A204.1 (cell line): ENCODE measurements at regions not wholly inside any gene's neighbourhood (a gene's known extent, or its start where the extent isn't known, plus 50 kb on each side); places are given as distances from the start of the nearest gene placed in this dataset.
"Not testable (repeated sequence)": the region's sequence is repeated elsewhere in the genome, so short reads cannot be mapped to it uniquely, and the experiment has no call there.

Source experiments
- FAIRE-seq: peaks from 2 replicates; lab custom pipeline; 2012; peaks lifted over from hg19 to GRCh38; lab: Jason Lieb, UNC

- FAIRE-seq, result no peak
These were observed 55.3 kb upstream of the NOL4 start for GRCh38 chr18:34280000-34280399.

GRCh38 chr18:34280653-34281052 lies 55.9 kb upstream of the NOL4 start:
- no peak for FAIRE-seq

- no peak for FAIRE-seq
These were observed 56.6 kb upstream of the NOL4 start for GRCh38 chr18:34281290-34281689.

DNA sequence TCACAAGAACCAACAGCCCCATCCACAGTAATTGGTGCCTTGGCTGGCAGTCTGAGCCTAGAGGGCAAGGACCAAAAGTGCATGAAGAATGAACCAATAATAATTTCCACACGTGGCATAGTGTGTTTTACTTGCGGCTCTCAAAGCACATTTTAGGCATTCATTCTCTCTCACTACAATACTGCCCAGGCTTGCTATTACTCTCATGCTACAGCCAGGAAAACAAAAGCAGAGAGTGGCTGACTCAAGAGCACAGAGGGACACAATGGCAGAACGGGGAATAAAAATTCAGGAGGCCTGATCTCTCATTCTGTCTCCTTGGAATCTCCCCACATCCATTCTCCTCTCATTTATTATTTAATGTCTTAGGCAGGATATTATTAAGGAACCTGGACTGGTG lies 57.0 kb upstream of the NOL4 start:
- no peak for FAIRE-seq

GRCh38 chr18:34283506-34283905 lies 58.8 kb upstream of the NOL4 start:
- no peak for FAIRE-seq

DNA sequence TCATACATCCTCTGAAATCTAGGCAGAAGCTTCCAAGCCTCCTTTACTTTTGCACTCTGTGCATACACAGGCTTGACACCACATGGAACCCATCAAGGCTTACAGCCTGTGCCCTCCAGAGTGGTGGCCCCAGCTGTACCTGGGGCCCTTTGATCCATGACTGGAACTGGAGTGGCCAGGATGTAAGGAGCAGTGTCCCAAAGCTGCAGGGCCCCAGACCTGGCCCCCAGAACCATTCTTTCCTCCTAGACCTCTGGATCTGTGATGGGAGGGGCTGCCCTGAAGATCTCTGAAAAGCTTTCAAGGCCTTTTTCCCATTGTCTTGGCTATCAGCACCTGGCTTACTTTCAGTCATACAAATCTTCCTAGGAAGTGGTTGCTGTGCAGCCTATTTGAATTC lies 63.1 kb upstream of the NOL4 start:
- FAIRE-seq, result no peak

DNA sequence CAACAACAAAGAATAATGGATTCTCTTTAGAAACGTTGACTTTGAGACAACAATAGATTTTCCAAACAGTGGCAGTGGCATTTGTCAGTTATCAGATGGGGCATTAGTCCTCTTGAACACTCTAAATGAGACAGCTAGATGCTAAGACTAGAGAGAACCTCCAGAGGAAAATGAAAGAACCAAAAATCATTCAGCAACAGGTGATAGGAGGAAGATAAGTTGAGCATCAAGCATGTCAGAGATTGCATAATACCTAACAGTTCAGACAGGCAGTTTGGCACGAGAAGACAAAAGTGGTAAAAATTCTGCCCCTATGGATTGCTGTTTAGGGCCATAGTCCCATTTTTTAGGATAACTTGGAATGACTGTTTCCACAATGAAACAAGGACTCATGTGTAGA lies 67.9 kb upstream of the NOL4 start:
- FAIRE-seq, result no peak

- no peak for FAIRE-seq
These were observed 72.6 kb upstream of the NOL4 start for GRCh38 chr18:34297287-34297686.

- FAIRE-seq, result no peak
These were observed 75.1 kb upstream of the NOL4 start for GRCh38 chr18:34299828-34300227.

GRCh38 chr18:34311468-34311867 lies 86.8 kb upstream of the NOL4 start:
- no peak for FAIRE-seq

DNA sequence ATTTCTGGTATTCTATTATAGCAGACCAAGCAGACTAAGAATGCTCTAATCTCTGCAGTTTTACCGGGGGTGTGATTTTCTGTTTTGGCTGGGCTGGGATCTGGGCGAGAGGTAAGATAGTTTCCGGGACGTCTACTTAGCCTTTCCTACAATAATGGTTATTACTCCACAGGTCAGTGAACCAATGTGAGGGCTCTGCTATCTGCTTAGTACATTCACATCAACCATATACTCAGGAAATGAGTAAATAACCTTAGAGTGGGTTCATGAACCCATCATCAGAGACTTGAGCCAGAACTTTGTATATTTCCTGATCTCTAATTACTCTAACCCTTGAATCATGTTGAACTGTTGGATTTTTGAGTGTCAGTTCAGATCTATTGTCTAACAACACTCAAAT lies 90.1 kb upstream of the NOL4 start:
- FAIRE-seq, result no peak

DNA sequence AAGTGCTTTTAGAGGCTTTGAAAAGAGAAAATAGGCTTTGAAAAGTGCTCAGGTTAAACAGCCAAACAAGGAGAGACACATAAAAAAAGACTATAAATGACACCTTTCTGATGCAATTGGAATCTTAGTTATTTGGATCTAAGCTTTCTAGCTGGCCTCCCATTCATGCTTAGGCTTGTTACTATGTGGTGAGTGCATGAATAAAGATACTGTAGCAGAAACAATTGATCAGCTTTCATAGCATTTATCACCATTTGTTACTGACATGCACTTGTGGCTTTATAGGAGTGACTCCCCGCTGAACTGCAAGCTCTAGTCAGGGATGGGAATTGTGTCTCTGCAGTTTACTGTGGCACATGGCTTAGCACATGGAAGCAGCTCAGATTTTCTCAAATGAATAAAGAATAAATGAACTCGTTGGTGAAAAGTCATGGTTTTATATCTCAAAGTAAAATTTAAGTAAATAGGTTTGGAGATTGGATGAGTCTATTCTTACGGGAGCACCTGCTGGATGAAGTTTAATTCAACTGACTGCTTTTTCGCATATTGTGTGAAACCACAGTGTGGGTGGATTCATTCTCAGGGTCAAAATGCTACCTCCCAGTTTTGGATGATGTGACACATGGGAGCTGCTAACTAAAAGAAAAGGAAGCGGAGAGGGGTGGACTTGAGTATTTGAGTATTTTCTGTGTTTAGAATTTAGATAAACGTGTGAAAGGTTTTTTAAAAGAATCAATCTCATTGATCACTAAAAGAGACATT lies 91.1 kb upstream of the NOL4 start:
- no peak for FAIRE-seq

DNA sequence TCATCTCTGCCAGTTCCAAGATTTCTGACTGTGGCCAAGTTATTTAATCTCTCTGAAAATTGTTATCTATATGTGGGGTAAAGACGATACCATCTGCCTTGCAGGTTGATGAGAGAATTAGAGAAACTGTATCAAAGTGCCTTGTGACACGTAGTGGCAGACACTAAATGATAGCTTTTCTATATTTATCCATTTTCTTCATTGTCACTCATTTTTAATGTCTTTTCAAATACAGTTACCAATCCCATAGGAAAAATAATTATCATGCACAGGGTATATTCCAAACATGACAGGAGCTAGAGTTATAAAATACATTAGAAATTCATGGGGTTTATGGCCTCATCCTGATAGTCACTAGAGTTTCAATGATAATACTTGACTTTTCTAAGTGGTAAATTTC lies 95.6 kb upstream of the NOL4 start:
- no peak for FAIRE-seq

GRCh38 chr18:34321066-34321465 lies 96.4 kb upstream of the NOL4 start:
- no peak for FAIRE-seq

- peak; percentile 90 for FAIRE-seq
These were observed 97.9 kb upstream of the NOL4 start for GRCh38 chr18:34322365-34323289.

GRCh38 chr18:34329840-34330239 lies 105.1 kb upstream of the NOL4 start:
- FAIRE-seq, result no peak

GRCh38 chr18:34330308-34330707 lies 105.6 kb upstream of the NOL4 start:
- no peak for FAIRE-seq

- FAIRE-seq, result not testable (repeated sequence)
These were observed 106.2 kb upstream of the NOL4 start for GRCh38 chr18:34330907-34331306.

- FAIRE-seq, result not testable (repeated sequence)
These were observed 106.6 kb upstream of the NOL4 start for GRCh38 chr18:34331343-34331742.

DNA sequence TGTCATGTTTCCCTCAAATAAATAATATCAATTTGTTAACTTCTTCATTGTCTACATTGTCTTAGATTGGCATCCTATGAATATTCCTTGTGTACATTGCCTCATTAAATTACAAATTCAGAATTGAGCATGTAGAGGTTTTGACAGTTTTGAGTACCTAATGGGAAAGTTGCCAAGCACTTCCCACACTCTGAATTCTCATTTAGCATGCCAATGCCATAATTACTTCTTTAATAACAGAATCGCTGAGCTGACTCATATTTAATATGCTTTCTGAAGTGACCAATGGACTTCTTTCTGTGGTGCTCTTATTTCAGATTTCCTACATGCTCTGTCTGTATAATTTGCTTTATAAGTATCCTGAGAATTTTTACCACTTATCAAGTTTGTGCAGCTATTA lies 114.4 kb upstream of the NOL4 start:
- no peak for FAIRE-seq

DNA sequence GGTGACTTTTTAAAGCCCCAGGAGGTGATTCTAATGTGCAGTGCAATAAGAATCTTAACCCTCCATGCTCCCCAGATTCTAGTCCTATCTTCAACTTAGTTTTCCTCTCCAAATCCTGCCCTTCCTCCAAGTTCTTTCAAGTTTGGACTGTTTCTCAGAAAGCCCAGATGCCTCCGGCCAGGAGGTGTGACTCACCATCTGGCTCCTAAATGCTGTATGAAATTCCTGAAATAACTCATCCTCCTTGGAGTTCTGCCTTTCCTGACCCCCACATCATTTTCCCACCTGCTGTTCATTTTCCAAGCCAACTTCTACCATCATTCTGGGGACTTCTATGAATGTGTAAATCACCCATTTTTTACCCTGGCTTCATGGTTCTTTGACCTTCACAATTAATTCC lies 118.2 kb upstream of the NOL4 start:
- no peak for FAIRE-seq

DNA sequence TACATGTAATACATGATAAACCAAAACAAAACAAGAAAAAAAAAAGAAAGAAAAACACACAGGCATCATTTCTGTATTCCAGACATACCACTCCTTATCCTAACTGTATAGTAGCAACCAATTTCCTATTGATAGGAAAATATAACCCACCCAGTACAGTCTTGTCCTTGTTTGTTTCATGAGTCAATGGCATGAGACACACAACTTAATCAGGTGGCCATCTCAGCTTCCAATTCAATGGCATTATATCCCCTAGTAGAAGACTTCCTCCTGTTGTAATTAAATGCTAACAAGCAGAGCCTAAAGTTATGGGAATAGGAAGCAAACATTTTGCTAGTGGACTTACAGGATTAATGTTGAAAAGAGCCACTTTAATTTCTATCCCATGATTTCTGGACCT lies 121.0 kb upstream of the NOL4 start:
- no peak for FAIRE-seq

GRCh38 chr18:34350778-34351177 lies 126.1 kb upstream of the NOL4 start:
- no peak for FAIRE-seq
